ENCODE measurements at regions not wholly inside any gene's neighbourhood (a gene's known extent, or its start where the extent isn't known, plus 50 kb on each side); places are given as distances from the start of the nearest gene placed in this dataset.

- no peak for DNase-seq
- TF ChIP-seq CTCF (IDR thresholded peaks at IDR 0.05) (no peak), POLR2A (IDR thresholded peaks at IDR 0.05) (no peak)
- H3K9me3 ChIP-seq: no peaks in the 10 kb centered on the region
- intact Hi-C loops (cut with DNase I; ENCODE audit: low total_unique reads): no loop called here
- no peaks in the 10 kb centered on the region for H3K36me3 ChIP-seq (ENCODE audit: low read depth, missing control alignments)
- WGBS, 2 donors: 72 to 78% methylated on average over 4 of the region's 4 CpGs
- no peak overlapping the region for H3K4me3 ChIP-seq
- H3K4me1 ChIP-seq: peaks cover 2% of the 10 kb centered on the region
- no peak overlapping the region for H3K27ac ChIP-seq
- H3K27me3 ChIP-seq: no peaks in the 10 kb centered on the region
Observed at GRCh38 chr13:34462843-34463242, 479.2 kb upstream of the NBEA start.

GRCh38 chr13:34464011-34464410 lies 478.1 kb upstream of the NBEA start:
- WGBS, 2 donors: 65% methylated on average over 3 of the region's 3 CpGs
- Histone ChIP-seq H3K27ac (no peak overlapping the region), H3K9me3 (no peaks in the 10 kb centered on the region), H3K36me3 (ENCODE audit: low read depth, missing control alignments) (no peaks in the 10 kb centered on the region), H3K4me1 (peaks cover 2% of the 10 kb centered on the region), H3K27me3 (no peaks in the 10 kb centered on the region), H3K4me3 (no peak overlapping the region)
- TF ChIP-seq CTCF (IDR thresholded peaks at IDR 0.05): no peak
- TF ChIP-seq POLR2A (IDR thresholded peaks at IDR 0.05): no peak
- no peak for DNase-seq
- intact Hi-C loops (cut with DNase I; ENCODE audit: low total_unique reads): no loop called here

GRCh38 chr13:34465423-34465922 lies 476.6 kb upstream of the NBEA start:
- TF ChIP-seq POLR2A (IDR thresholded peaks at IDR 0.05) (no peak), CTCF (IDR thresholded peaks at IDR 0.05) (no peak)
- H3K4me3 ChIP-seq: no peak overlapping the region
- intact Hi-C loops (cut with DNase I; ENCODE audit: low total_unique reads): no loop called here
- 70 to 80% methylated on average over 1 of the region's 1 CpG for WGBS, 2 donors
- H3K4me1 ChIP-seq: no peaks in the 10 kb centered on the region
- H3K9me3 ChIP-seq: no peaks in the 10 kb centered on the region
- no peak for DNase-seq
- no peaks in the 10 kb centered on the region for H3K27me3 ChIP-seq
- H3K36me3 ChIP-seq (ENCODE audit: low read depth, missing control alignments): no peaks in the 10 kb centered on the region
- H3K27ac ChIP-seq: no peak overlapping the region

GRCh38 chr13:34466301-34466700 lies 475.8 kb upstream of the NBEA start:
- no peaks in the 10 kb centered on the region for H3K27me3 ChIP-seq
- no peaks in the 10 kb centered on the region for H3K9me3 ChIP-seq
- intact Hi-C loops (cut with DNase I; ENCODE audit: low total_unique reads): no loop called here
- WGBS, 2 donors: 91 to 93% methylated on average over 3 of the region's 3 CpGs
- DNase-seq: no peak
- no peak overlapping the region for H3K27ac ChIP-seq
- H3K4me3 ChIP-seq: no peak overlapping the region
- TF ChIP-seq POLR2A (IDR thresholded peaks at IDR 0.05) (no peak), CTCF (IDR thresholded peaks at IDR 0.05) (no peak)
- H3K4me1 ChIP-seq: no peaks in the 10 kb centered on the region
- no peaks in the 10 kb centered on the region for H3K36me3 ChIP-seq (ENCODE audit: low read depth, missing control alignments)

- intact Hi-C loops (cut with DNase I; ENCODE audit: low total_unique reads): no loop called here
- Histone ChIP-seq H3K4me1 (no peaks in the 10 kb centered on the region), H3K9me3 (no peaks in the 10 kb centered on the region), H3K27me3 (no peaks in the 10 kb centered on the region), H3K27ac (no peak overlapping the region), H3K4me3 (no peak overlapping the region), H3K36me3 (ENCODE audit: low read depth, missing control alignments) (no peaks in the 10 kb centered on the region)
- no peak for DNase-seq
- 80 to 82% methylated on average over 3 of the region's 3 CpGs for WGBS, 2 donors
- TF ChIP-seq CTCF (IDR thresholded peaks at IDR 0.05) (no peak), POLR2A (IDR thresholded peaks at IDR 0.05) (no peak)
Observed at GRCh38 chr13:34467450-34468083, 474.5 kb upstream of the NBEA start.

All from testis (tissue), 2 donors.